Islet of Langerhans (tissue), 1 donor: ENCODE measurements at regions not wholly inside any gene's neighbourhood (a gene's known extent, or its start where the extent isn't known, plus 50 kb on each side); places are given as distances from the start of the nearest gene placed in this dataset.

ENCODE experiments used
- FAIRE-seq: peaks from one replicate; lab custom pipeline; 2011; peaks lifted over from hg19 to GRCh38; lab: Jason Lieb, UNC

- no peak for FAIRE-seq
Observed at GRCh38 chr1:166221316-166221715, 54.5 kb upstream of the FAM78B start.

DNA sequence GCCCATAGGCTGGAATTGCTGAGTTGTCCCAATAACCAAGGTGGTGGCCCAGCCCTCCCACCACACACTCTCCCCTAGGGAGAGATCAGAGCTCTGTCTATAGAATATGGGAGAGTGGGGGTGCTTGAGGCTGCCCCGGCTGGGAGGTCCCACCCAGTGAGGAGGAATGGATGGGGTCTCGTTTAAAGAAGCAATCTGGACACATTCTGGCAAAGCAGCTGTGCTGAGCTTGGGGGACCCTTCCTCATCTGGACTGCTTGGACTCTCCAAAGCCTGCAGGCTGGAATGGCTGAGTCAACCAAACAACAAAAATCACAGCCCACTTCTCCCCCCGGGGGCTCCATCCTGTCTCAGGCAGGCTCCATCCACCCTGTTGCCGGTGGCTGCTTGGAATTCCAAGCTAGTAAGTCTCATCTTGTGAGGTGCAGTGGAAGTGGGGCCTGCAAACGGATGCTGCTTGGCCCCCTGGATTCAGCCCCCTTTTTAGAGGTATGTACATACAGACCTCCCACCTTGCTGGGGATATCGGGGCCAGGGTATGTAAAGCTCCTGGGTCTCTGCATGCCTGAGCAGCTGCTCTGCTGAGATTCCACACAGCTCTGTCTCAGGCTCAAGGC, 67.1 kb upstream of the FAM78B start:
- FAIRE-seq = no peak

- no peak for FAIRE-seq
Observed at GRCh38 chr1:166235728-166236127, 68.9 kb upstream of the FAM78B start.

DNA sequence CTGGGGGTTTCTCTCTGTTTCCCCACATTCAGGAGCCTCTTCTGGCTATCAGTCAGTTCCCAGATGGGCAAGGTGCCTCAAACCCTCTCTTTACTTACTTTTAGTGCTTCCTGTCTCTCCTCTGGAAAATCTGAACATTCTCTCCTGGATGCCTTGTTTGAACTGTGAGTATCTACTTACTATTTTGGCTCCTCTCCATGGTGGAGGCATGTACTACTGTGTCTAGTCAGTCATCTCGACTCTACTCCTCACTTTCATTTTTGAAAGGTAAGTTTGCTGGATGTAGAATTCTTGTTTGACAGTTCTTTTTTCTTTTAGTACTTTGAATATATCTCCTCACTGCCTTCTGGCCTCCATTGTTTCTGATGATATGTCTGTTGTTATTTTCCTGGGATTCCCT, 70.9 kb upstream of the FAM78B start:
- no peak for FAIRE-seq

GRCh38 chr1:166253076-166253779, 86.4 kb upstream of the FAM78B start:
- no peak for FAIRE-seq

DNA sequence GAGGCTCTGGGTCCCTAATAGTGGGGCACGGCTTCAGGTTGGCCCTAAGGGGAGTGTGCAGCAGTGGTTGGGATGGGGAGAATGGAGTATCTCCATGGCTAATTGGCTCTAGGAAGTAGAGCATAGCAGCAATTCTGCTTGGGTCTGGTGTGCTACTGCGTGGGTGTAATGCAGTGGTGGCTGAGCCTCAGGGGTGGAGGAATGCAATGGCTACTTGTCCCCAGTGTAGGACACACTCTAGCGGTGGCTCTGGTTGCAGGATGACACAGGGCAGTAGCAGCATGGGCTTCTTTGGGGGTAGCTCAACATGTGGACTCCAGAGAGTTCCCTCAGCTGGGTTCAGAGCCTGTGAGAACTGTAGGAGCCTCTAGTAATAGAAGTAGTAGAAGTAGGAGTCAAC, 91.2 kb upstream of the FAM78B start:
- FAIRE-seq = no peak

- FAIRE-seq = no peak
Observed at GRCh38 chr1:166261511-166261910, 94.7 kb upstream of the FAM78B start.

- FAIRE-seq = no peak
Observed at GRCh38 chr1:166270476-166271150, 103.8 kb upstream of the FAM78B start.

DNA sequence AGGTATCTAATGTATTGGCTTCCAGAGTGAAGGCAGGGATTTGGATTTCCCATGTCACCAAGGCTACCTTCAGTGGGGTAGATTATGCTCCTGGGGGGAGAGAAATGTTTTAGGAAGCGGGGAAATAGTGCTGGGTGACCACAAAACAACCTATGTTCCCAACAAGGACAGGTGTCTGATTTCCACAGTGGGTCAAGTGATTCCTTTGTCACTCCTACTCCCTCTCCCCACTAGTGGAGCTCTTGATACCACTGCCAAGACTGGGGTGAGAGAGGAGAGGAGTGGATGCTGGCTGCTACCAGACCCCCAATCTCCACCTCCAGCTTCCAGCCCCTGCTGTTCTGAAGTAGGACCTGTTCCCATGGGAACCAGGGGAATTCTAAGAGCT, 104.3 kb upstream of the FAM78B start:
- no peak for FAIRE-seq

GRCh38 chr1:166272155-166272554, 105.4 kb upstream of the FAM78B start:
- FAIRE-seq = no peak

GRCh38 chr1:166272851-166273250, 106.0 kb upstream of the FAM78B start:
- FAIRE-seq = no peak

DNA sequence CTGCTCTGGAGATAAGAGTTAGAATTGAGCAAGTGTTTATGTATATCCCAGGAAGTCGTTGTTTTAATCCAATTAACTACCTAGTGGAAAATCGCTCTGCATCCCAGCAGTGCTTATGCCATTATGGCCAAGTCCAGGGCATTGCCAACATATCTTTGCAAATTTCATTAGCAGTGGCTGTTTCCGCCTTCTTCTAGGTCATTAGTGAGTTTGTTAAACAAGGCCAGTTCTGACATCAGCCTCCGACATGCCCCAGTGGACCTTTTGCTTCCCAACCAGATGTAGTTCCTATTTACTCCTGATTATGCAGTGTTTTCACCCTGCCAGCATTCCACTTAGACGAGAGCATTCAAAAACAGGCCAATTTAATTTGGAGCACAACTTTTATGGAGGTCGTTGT, 106.8 kb upstream of the FAM78B start:
- no peak for FAIRE-seq

DNA sequence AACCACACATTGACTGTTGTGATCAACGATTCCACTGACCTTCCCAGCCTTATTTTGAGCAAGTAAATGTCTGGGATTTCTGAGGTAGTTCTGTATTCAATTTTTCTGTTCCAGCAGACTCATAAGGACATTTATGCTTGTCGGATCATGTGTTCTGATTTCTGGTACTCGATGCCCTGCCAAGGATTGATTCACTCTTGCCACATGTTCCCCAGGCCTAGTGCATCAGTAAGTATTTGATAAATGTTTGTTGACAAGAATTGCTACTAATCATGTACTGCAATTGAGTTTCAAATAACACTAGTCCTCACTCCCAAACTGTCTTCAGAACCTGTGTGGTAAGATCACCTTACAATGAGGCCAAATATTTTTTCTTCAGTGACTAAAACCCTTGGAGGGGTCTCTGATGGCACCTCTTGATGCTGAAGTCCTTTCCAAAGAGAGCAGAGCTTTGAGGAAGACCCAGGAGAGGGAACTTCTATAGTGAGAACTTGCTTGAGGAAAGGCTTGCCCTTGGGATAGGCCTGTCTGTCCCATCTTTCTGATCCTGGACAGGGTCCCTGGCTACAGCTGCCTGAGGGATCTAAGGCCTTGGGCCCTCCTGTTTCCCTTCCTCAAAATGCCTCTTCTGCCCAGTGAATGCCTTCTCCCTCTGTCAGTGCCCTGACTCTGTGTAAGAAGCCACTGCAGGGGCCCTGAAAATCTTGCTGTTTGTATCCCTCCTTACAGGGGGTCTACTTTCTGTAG, 115.8 kb upstream of the FAM78B start:
- FAIRE-seq = no peak

- FAIRE-seq = no peak
Observed at GRCh38 chr1:166283190-166283589, 116.4 kb upstream of the FAM78B start.

DNA sequence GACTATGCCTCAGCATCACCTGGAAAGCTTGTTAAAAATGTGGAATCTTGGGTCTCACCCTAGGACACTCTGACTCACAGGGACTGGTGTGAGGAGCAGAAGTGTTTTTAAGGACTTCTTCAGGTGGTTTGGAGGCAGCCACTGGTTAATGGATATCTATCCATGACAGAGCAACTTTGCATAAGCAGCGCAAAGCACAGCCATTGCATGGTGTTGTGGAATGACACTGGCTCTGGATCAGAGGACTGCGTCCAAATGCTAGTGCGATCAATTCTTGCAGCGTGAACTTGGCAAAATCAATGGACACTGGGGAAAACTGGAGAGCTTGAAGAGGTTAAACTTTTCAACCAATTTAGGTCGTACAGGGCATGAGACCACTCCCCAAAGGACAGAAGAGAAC, 116.8 kb upstream of the FAM78B start:
- FAIRE-seq = no peak

GRCh38 chr1:166289309-166290050, 122.7 kb upstream of the FAM78B start:
- no peak for FAIRE-seq

DNA sequence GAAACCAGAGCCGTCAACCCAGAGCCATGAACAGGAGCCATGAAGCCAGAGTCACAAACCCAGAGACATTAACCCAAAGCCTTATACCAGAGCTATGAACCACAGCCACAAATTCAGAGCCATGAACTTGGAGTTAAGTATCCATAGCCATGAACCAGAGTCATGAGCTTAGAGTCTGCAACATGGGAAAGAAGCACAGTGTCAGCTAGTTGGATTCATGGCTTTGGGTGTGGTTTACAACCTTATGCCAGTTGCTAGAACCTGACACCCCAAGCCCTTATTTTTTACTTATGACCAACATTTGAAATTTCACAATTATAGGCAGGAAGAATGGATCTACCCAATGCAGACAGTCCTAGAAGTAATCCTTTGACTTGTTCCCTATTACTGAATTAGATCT, 128.9 kb upstream of the FAM78B start:
- no peak for FAIRE-seq

DNA sequence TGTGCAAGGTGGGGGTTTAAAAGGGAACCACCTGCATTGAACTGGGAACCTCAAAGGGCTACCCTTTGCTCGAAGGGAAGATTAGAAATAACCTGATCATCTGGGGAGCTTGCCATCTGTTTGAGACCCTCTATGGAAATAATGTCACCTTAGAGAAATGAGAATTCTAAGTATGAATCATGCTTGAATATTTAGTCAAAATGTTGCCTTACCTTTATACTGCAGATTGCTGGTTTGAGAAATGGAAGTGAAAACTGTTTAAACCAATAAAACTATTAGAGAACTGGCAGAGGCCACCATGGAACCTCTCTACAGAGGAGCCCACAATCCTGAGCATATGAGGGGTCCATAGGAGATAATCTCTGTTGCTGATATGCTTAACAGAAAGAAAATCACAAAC, 131.2 kb upstream of the FAM78B start:
- no peak for FAIRE-seq

GRCh38 chr1:166300767-166301166, 134.0 kb upstream of the FAM78B start:
- FAIRE-seq = no peak

DNA sequence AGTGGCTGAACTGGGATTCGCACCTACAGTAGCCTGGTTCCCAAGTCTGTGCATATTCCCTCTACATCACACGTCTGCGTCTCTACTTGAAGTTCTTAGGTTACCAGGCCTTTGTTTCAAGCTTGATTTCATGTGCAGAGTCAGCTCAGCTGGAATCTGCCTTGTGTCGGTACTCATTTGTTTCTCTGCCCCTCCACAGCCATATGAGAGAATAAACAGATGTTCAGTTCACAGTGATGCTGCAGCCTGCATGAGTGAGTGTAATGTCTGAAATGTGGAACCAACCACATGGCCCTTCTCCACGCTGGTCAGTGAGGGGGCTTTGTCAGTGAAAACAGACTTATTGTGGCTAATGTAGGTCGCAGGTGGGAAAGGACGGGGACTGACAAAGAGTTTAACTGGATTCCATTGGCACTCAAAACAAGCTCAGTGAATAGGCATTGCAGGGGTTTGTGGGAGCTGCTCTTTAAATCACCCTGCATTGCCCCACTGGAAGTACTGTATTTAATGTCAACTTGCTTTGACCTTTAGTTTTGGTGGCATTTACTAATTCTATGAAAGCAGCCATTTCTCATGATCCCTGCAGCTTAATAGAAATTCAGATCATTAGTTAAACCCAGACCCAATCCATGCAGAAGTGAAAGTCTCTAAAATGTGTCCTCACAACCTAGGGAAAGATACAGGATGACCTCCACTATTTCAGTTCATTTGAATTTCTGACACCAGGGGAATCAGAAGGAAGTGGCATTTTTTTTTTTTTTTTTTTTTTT, 136.4 kb upstream of the FAM78B start:
- FAIRE-seq = no peak

GRCh38 chr1:166304131-166304530, 137.3 kb upstream of the FAM78B start:
- FAIRE-seq = no peak

DNA sequence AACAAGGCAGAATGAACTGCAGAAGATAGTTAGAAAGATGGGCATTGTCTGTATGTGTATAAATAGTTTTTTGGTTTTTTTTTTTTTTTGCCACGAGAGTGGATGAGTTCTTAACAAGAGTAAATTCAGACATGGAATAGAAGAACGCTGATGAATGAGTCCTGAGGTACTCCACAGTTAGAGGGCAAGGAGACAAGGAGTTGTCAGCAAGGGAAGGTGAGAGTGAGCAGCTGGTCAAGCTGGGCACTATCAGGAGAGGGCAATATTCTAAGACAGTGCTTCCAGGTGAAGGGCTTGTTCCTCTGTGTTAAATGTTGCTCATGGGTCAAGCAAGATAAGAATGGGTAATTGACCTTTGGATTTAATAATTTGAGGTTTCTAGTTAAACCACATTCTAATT, 138.6 kb upstream of the FAM78B start:
- FAIRE-seq = no peak
